ENCODE measurements at regions not wholly inside any gene's neighbourhood (a gene's known extent, or its start where the extent isn't known, plus 50 kb on each side); places are given as distances from the start of the nearest gene placed in this dataset.
"Not testable (repeated sequence)": the region's sequence is repeated elsewhere in the genome, so short reads cannot be mapped to it uniquely, and the experiment has no call there.

DNA sequence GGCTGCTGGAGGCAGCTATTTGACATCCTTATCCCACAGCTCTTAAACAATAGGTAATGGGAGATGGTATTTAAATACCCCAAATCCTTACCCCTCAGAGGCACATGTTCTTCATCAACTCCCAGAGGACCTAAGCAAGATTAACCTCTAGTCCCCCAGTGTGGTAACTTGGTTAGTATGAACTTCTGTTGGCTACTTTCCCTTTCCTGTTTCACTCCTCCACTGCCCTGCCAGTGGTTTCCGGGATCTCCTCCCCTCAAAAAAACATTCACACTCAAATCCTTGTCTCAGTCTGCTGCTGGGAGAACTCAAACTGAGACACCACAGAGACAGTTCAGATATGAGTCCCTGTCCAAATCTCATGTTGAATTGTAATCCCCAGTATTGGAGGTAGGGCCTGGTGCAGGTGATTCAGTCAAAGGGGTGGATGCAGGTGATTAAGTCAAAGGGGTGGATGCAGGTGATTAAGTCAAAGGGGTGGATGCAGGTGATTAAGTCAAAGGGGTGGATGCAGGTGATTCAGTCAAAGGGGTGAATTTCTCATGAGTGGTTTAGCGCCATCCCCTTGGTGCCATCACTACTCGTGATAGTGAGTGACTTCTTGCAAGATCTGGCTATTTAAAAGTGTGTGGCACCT lies 335.0 kb upstream of the CTNNB1 start:
- no peak for DNase-seq

DNA sequence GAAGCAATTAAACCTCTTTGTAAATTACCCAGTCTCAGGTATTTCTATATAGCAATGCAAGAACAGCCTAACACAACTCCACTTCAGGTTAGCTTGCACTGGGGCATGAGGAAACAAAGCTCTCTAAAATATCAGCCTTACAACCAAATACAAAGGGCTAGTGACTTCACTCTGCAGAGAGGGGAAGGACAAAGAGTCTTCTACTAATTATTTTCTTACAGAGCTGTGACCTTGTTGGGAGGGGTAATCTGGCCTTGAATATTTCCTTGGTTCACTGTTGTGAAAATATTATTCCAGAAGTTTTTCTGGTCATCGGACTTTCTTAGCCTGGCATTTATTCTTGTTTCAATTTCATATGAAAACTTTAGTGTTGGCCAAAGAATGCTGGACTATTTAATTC lies 334.4 kb upstream of the CTNNB1 start:
- DNase-seq = no peak

DNA sequence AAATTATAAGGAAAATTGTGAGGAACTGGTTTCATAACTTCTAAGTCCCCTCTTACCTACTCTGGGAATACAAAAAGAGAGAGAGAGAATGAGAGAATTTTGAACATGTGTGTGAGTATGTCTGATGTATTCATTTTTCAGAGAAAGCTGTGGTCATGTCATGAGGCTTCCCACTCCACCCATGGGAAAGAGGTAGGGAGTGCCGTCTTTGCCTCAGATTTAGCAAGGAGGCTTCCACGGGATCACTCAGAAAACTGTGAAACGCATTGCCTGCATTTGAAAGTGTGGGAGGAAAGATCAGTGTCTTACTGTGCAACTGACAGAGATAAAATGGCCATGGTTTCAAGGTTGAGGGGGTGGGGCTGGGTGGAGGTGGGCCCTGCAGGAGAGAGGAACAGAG lies 331.5 kb upstream of the CTNNB1 start:
- no peak for DNase-seq

DNA sequence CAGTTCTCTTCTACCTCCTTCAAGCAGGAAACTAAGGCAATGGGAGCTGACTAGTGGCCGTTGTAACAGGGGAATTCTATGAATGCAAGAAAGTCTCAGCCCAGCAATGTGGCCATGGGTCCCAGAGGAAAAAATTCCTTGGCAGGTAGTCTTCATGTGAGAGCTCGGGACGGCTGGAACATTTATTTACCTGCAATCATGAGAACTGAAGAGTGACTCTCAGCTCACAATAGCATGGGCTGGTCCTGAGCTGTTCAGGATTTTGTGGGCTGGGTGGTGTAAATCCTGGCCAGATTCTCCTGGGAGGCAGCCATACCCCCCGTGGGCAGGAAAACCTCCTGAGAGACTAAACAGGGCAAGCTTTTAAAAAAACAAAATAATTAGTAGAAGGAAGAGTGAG lies 330.3 kb upstream of the CTNNB1 start:
- no peak for DNase-seq

DNA sequence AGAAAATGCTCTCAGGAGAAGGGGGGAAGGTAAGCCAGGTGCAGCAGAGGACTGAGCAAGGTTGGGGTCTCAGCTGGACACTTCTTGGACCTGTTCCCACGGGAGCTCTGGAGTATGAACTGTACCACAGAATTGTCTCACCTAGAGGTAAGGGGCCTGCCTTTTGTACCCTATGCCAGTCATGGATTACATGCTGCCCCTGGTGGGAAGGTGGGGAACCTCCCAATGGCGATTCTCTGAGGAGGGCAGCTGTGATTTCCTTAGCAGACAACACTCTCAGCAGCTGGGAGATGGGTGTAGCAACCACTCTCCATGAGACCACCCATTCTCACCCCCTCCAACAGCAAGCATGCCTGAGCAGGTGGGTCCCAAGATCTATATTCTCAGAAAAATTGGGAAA lies 329.4 kb upstream of the CTNNB1 start:
- no peak for DNase-seq

DNA sequence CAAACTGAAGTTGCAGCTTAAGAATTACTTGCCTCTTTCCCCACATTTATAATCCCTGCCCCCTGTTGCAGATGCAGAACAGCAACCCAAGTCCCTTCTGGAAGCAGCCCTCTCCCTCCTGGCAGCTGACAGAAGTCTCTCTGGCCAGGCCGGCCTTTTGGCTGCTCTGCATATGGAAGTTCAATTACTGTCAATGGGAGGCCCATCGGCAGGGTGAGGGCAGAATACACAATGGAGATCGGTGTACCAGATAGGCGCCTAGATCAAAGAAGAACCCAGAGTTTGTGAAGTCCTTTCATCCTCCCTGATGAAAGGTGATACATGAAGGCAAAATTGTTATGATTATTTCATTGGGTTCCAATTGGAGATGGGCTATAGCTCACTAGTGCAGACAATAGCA lies 327.9 kb upstream of the CTNNB1 start:
- no peak for DNase-seq

DNA sequence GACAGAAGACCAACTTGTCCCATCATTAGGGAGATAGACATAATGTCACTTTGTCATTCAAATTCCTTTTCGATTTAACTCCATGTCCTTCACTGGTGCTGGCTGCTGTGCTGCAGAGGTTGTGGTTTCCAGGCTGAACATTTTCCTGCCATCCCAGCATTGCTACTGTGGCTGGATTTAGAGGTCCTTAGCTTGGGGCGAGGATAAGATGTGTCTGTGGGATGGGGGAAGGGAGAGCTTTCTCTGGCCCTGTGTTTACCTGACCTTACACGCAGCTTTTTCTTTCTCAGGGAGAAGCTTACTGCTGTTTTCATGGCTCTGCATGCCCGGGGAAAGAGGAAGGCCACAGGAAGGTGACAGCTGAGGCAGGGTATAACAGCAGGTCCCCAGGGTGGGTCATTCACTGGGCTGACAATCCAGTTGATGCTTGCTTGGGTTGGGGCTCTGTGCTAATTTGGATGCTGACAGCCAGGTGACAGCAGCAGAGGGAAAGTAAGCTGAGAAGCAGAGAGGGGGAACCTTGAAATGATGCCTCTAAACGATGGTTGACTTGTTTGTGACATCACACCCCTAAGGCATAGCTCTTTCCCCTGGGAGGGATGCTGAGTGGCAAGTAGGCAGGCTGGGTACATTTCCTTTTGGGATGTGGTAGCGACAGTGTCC lies 326.9 kb upstream of the CTNNB1 start:
- DNase-seq = no peak

DNA sequence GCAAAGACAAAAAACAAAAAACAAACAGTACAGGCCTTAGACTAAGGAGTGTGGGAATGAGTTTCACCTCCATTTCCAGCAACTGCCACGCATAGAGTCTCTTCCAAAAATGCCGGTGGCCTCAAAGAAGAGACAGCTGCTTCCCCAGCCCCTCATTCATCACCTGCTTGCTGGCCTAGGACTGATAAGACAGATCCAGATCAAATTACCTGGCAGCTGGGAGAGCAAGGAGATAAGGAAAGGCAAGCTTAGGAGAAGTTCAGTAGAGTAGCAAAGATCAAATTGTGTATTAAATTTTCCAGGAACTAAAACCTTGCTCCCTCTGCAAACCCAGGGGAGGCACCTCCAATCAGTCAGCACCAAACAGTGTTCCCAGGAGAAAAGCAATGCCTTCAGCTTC lies 325.8 kb upstream of the CTNNB1 start:
- DNase-seq = no peak

DNA sequence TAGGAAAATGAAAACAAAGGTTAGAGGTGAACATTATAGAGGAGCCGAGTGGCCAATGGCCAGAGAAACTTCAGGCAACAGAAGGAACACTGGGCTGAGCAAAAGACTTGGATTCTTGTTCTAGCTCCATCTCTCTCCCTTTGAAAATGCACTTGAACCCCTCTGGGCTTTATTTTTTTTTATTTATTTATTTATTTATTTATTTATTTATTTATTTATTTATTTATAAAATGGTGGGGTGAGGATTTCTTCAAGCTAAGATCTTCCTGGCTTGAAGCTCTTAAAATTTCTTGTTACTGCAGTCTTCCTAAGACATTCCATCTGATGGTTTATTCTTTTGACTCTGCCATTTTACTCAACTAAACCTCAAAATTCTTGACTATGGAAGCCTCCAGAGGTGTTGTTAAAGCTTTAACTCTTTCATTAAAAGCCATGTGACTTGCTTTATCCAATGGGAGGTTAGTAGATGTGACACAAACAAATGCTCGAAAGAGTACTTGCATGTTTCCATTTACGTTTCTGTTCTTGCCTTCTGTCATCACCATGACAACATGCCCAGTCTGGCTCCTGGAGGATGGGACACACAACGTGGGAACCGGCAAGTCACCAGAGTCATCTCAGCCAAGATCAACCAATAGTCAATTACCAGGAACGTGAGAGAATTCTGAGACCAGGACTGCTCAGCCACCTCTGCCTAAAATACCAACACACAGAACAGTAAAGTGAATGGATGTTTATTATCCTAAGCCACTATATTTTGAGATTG lies 325.2 kb upstream of the CTNNB1 start:
- no peak for DNase-seq

DNA sequence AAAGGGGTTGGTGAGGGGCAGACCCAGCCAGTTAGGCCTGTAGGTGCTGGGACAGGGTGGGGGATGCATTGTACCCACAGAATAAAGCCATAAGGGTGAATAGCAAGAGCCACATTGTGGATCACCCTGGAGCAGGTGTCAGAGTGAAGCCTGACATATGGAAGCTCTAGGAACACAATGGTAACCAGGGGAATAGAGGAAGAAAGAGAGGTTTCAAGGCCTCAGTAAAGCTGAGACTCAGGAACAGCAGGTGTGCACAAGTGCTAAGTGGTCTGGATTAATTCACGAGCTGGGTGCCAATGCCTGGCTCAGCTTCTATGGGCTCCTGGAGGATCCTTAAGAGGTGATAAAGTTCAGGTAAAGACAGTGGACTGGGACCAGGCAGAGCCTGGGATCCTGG lies 323.7 kb upstream of the CTNNB1 start:
- DNase-seq = no peak

DNA sequence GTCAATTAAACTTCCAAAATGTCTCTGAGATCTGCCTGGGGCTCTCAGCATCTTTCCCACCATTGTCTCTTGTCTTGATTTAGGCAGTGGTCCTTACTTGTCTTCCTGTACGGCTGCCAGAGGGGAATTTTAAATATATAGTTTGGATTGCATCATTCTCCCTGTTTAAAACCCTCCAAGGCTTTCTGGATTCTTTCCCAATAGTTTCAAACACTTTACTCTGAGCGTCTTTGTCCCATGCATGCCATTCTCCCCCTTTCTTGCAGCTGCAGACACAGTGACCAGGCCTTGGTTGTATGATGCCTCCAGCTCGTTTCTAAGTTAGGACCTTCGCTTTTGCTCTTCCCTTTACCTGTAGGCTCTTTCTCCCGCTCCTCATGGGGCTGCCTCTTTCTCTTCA lies 323.3 kb upstream of the CTNNB1 start:
- DNase-seq = no peak

DNA sequence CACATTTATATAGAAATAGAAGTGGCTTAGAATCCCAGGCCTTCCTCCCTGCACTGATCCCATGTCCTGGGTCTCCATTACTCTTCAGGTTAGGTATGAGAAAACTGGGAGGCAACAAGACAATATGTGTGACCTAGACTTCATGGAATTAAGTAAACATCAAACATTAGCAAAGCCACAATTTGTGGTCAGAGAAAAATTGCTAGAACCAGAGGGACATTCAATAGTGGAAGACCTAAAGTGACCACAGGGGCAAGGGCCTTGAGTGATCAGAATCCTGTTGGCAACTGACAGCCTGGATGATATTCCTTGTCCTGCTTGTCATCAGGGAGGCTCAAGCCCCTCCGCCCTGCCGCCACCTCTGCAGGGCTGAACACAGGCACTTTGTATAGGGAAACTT lies 322.8 kb upstream of the CTNNB1 start:
- no peak for DNase-seq

DNA sequence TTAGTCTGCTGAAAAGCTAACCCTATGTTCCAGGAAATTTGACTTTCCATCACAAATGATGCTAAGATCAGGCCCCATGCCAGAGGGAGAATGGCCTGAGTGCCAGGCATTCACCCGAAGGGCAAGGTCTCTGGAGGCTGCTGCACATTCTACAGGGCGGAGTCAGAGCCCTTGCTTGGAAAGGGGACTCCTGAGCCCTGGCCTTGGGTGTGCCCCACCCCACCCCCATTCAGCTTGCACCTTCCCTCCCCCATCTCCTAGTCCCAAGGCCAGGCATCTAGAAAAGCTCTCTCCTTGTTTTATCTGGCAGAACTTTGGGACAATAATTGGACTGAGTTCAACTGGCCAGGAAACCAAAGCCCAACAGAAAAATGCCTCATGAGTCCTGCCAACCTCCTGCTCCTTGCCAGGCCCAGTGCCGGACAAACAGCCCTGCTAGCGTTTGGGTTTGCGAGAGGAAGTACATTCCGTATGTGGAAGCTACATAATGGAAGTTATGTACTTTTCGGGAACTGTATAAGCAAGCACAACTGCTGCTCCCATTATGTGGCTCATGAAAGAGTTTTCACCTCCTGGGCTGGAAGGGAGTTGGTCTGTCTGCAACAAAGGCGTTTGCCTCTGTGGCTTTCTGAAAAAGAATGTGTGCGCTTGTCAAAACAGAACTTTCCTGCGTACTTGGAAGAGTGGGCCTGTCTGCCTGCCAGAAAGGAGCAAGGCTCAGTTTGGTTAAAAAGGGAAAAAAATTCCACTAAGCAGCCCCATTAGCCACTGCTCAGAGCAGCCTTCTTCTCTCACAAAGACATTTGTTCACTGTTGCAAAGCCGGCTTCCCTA lies 321.5 kb upstream of the CTNNB1 start:
- DNase-seq = no peak

DNA sequence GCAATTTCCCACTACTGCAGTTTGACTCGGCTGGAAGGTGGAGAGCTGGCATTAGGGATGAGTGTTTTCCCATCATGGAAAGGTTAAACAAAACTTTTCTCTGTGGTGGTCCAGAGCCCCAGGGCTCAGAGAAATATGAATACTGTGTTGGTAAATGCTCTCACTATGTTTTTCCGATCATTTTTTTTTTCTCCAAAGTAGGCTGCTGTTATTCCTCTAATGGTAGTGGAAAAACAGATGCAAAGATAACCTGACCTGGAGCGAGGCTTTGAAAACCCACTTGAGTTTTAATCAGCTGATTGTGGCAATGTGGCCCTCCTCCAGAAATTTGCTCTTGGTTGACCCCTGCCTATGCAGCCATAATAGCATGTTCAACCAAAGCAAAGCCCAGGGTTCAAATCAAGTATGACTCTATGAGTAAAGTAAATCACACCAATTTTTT lies 320.8 kb upstream of the CTNNB1 start:
- DNase-seq = no peak

DNA sequence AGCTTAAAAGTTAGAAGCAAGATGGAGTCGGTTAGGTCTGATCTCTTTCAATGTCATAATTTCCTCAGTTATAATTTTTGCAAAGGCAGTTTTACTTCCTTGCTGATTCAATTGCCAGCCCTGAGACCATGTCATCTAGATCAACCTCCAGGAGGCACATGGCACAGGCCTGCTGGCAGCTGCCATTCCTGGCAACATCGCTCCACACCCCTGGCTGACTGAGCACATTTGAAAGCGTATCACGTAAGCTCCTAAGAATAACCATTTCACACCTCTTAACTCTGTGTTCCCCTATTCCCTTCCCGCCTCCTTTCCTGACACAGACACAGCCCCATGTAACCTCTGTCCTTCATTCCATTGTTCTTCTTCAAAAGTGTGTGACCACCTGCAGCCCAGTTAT lies 313.9 kb upstream of the CTNNB1 start:
- no peak for DNase-seq

DNA sequence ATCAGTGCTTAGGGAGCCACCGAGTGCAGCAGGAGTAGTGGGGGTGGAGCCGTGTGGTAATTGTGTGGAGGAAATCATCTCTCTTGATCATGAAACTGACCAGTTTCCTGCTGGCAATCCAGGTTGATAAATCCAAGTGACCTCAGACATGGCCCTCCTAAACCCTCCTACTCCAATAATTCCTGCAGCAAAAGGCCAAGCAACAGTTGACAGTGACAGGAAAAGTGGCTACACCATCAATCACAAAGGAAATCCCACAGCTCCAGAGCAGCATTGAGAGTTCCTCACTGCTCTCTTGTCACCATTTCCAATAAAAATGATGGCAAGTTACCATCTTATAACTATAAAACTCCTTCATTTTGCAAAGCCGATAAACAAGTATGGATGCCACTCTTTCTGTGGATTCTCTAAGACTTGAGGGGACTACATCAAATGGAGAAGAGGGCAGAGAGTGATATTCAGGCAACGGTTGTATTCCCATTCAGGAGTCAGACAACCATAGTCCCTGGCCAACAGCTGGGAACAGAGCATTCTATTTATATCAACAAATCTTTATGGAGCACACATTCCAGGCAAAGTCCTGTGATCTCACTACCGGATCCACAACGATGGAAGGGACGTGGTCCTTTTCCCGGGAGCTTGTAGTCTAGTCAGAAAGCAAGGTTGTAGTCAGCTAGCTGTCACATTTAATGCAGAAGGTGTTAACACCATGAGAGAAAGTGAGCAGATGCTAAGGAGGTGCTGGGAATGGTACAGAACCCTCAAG lies 312.5 kb upstream of the CTNNB1 start:
- DNase-seq = no peak

DNA sequence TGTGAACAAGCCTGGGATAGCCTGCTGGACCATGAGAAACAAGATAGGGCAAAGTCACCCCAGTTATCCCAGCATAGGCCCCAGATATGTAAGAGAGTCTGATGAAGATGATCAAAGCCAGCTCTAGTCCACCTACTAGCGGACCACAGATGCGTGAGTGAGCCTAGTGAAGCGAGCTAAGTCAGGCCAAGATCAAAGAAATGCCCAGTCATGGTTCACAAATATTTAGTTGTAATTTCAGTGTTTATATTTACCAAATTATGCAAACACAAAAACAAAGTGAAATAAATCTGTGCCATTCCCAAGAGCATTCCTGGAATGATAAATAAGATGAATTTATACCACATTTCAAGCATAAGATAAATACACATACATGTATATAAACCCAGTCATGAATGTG lies 308.1 kb upstream of the CTNNB1 start:
- DNase-seq = no peak

DNA sequence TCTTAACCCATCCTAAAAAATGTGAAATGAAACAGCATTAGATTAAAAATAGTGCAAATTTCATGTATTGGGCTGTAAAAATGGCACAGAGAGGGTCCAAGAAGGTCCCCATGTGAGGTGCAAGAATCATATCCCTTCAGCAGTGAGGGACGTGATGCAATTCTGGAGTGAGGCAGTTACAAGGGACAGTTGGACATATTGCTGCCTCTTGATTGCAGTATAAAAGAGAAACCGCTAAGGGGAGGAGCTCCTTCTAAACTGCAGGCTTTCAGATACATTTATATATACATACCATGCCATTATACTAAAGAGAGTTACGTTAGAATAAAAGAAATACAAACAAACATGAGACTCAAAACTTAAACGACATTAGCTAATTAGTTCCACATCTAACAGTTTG lies 304.2 kb upstream of the CTNNB1 start:
- DNase-seq = no peak

DNA sequence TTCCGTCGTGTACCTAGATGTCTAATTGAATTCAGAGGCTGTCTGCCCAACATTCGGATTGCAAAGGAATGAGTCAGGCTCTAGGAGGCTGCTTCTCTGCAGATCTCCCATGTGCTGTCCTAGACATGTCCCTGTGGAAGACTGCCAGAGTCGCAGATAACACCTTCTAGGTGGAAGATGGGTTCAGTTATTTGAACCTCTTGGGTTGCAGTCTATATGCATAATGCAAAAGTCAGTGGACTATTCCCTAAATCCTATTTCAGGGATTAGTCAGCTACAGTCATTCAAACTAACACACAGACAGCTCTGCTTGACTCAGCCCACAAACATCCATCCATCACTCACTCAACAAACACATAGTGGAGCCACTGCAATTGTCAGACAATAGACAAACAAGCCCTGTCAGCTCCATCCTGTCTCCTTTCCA lies 300.0 kb upstream of the CTNNB1 start:
- DNase-seq = peak; percentile 50

DNA sequence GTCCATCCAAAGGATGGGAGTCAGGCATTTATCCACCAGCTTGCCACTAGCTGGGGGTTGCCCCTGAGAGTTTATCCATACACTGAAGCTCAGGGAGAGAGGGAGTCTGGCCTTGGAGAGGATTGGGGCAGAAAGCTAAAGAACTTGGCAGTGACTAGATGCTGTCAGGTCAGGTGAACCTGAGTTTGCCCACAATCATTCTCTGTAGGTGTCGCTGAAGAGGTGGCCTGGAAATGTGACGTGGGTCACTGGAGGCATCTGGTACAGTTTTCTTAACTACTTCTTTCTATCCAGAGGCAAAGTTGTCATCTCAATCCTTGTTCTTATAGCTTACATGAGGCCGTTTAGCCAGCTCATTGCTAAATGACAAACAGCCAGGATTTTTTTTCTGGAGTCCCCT lies 298.0 kb upstream of the CTNNB1 start:
- DNase-seq = no peak

DNA sequence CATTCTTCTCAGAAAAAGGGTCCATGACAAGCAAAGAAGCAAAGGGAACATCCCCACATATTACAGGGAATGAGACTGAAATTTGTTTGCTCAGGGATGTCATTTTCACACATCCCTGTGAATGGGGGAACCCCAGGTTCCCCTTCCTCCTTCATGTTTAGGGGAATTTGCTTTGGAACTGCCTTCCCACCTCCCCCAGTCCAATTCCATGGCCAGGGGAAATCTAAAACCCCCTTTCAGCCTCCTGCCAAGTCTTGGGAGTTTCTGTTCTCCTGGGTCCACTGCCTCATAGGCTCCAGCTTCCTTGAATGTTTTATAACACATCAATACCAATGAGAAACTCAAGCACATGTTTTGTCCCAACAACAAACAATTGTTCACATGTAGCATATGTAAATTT lies 297.5 kb upstream of the CTNNB1 start:
- DNase-seq = no peak

DNA sequence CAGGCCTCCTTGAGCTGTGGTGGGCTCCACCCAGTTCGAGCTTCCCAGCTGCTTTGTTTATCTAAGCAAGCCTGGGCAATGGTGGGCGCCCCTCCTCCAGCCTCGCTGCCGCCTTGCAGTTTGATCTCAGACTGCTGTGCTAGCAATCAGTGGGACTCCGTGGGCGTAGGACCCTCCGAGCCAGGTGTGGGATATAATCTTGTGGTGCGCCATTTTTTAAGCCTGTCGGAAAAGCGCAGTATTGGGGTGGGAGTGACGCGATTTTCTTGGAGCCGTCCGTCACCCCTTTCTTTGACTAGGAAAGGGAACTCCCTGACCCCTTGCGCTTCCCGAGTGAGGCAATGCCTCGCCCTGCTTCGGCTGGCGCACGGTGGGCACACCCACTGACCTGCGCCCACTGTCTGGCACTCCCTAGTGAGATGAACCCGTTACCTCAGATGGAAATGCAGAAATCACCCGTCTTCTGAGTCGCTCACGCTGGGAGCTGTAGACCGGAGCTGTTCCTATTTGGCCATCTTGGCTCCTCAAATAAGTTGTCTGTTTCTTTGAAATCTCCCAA lies 291.3 kb upstream of the CTNNB1 start:
- not testable (repeated sequence) for DNase-seq
